HepG2 (cell line): ENCODE measurements at regions not wholly inside any gene's neighbourhood (a gene's known extent, or its start where the extent isn't known, plus 50 kb on each side); places are given as distances from the start of the nearest gene placed in this dataset.

Source experiments
- ATAC-seq: fragments of 200-7000 bp; cut with Tn5 transposase; 3 replicates; pipeline ENCODE4 v1.9.1; 2020; ENCODE audit warnings: mild to moderate bottlenecking, moderate library complexity
- BruUV-seq: library from RNA; stranded (reverse); fragments of 400-500 nt; replicated peaks from 2 replicates; lab custom pipeline; 2021; lab: Mats Ljungman, UMichigan
- CTCF ChIA-PET: fragments of 300-600 bp; formaldehyde crosslinking; extraction: SDS; loops from one replicate; lab custom pipeline; 2021; ENCODE audit warnings: low total read pairs, inconsistent platforms, low intra/inter-chr PET ratio; lab: Yijun Ruan, JAX
- POLR2A ChIA-PET: fragments of 350-600 bp; sonication (Branson Sonifier 250); formaldehyde crosslinking; loops from one replicate; lab custom pipeline; 2020; ENCODE audit warnings: antibody characterized with exemption, inconsistent platforms; lab: Yijun Ruan, JAX
- DNase-seq: peaks from one replicate; pipeline ENCODE4 v3.0.0-alpha.2; 2015; ENCODE audit warnings: low spot score
- FAIRE-seq: peaks from 3 replicates; lab custom pipeline; 2011; peaks lifted over from hg19 to GRCh38; lab: Jason Lieb, UNC
- H2AFZ ChIP-seq: one replicate; pipeline ENCODE4 v1.6.1; 2011; ENCODE audit warnings: low read length, inconsistent platforms
- H3K27ac ChIP-seq: fragments of 300-600 bp; 3 replicates; pipeline ENCODE4 v1.8.0; 2011; ENCODE audit warnings: mixed run types, mild to moderate bottlenecking, mixed read lengths, low read length, inconsistent platforms; ENCODE audit not compliant: insufficient read depth; ENCODE audit errors: extremely low read length
- H3K27me3 ChIP-seq, 2 experiments: fragments of 200-600 bp in 1 of 2; 2 replicates in 1 of 2; 3 replicates in 1 of 2; pipeline versions ENCODE4 v1.6.0 to v1.8.0; 2011; ENCODE audit warnings: low read length in 2 of 2, mild to moderate bottlenecking in 2 of 2, moderate library complexity in 2 of 2, inconsistent platforms in 1 of 2; ENCODE audit not compliant: insufficient read depth in 2 of 2, control insufficient read depth in 1 of 2
- H3K36me3 ChIP-seq, 2 experiments: fragments of 200-600 bp in 1 of 2; replicated peaks in 1 of 2; 2 replicates in 1 of 2; 3 replicates in 1 of 2; pipeline versions ENCODE4 v1.5.1 to v1.8.0; 2011; ENCODE audit warnings: low read length in 2 of 2, inconsistent platforms in 1 of 2; ENCODE audit not compliant: insufficient read depth in 2 of 2, control insufficient read depth in 1 of 2
- H3K4me1 ChIP-seq: 2 replicates; pipeline ENCODE4 v1.5.1; 2012; ENCODE audit warnings: low read length, inconsistent platforms; ENCODE audit not compliant: insufficient read depth
- H3K4me2 ChIP-seq: 2 replicates; pipeline ENCODE4 v1.6.0; 2011; ENCODE audit warnings: low read depth, low read length, inconsistent platforms
- H3K4me3 ChIP-seq, 3 experiments: fragments of 200-600 bp in 1 of 3; sonication (generic), shearing (Covaris generic) in 1 of 3; replicated peaks in 1 of 3; 2 replicates each; pipeline ENCODE4 v1.5.1; 2011 to 2016; ENCODE audit warnings: low read length in 3 of 3, inconsistent platforms in 2 of 3, low read depth in 2 of 3, mild to moderate bottlenecking in 2 of 3, control low read depth in 1 of 3, mixed read lengths in 1 of 3; ENCODE audit not compliant: insufficient read depth in 1 of 3
- H3K79me2 ChIP-seq: one replicate; pipeline ENCODE4 v1.6.1; 2011; ENCODE audit warnings: low read length, inconsistent platforms; ENCODE audit not compliant: insufficient read depth
- H3K9ac ChIP-seq: 2 replicates; pipeline ENCODE4 v1.6.0; 2011; ENCODE audit warnings: mild to moderate bottlenecking, low read depth, low read length, inconsistent platforms; ENCODE audit not compliant: insufficient read depth
- H3K9me3 ChIP-seq: 2 replicates; pipeline ENCODE4 v1.5.1; 2012; ENCODE audit warnings: mild to moderate bottlenecking, low read length
- H4K20me1 ChIP-seq: 2 replicates; pipeline ENCODE4 v1.6.0; 2011; ENCODE audit warnings: inconsistent platforms, mild to moderate bottlenecking, low read length, moderate library complexity; ENCODE audit not compliant: insufficient read depth
- KDM2A ChIP-seq: sonication (generic); formaldehyde crosslinking; IDR thresholded peaks from 2 replicates; pipeline ENCODE4 v1.4.0; 2020; ENCODE audit warnings: low read depth, missing genetic modification reagents, borderline replicate concordance
- THYN1 ChIP-seq: sonication (generic); formaldehyde crosslinking; IDR thresholded peaks from 2 replicates; pipeline ENCODE4 v1.8.1; 2023; ENCODE audit warnings: low read depth, mild to moderate bottlenecking, moderate library complexity, missing genetic modification reagents, borderline replicate concordance
- TP53 ChIP-seq: sonication (generic); formaldehyde crosslinking; conservative IDR thresholded peaks from 2 replicates; pipeline ENCODE4 v1.4.0; 2020; ENCODE audit warnings: missing genetic modification reagents
- ZNF3 ChIP-seq: IDR thresholded peaks from 2 replicates; pipeline ENCODE4 v1.7.0; 2017; ENCODE audit warnings: inconsistent platforms
- ZNF331 ChIP-seq: sonication (generic); formaldehyde crosslinking; IDR thresholded peaks from 2 replicates; pipeline ENCODE4 v1.4.0; 2020; ENCODE audit warnings: missing genetic modification reagents
- ZNF574 ChIP-seq: sonication (generic); formaldehyde crosslinking; IDR thresholded peaks from 2 replicates; pipeline ENCODE4 v1.4.0; 2020; ENCODE audit warnings: missing genetic modification reagents
- ZNF629 ChIP-seq: sonication (generic); formaldehyde crosslinking; conservative IDR thresholded peaks from 2 replicates; pipeline ENCODE4 v1.5.0; 2020; ENCODE audit warnings: missing genetic modification reagents
- ZNF770 ChIP-seq: sonication (generic); formaldehyde crosslinking; IDR thresholded peaks from 2 replicates; pipeline ENCODE4 v1.5.0; 2020; ENCODE audit warnings: mild to moderate bottlenecking, missing genetic modification reagents
- ZNF775 ChIP-seq: sonication (generic); formaldehyde crosslinking; IDR thresholded peaks from 2 replicates; pipeline ENCODE4 v1.4.0; 2020; ENCODE audit warnings: missing genetic modification reagents, mild to moderate bottlenecking, moderate library complexity, borderline replicate concordance
- ZNF777 ChIP-seq: sonication (generic); formaldehyde crosslinking; IDR thresholded peaks from 2 replicates; pipeline ENCODE4 v1.4.0; 2020; ENCODE audit warnings: missing genetic modification reagents
- ZNF781 ChIP-seq: sonication (generic); formaldehyde crosslinking; IDR thresholded peaks from 2 replicates; pipeline ENCODE4 v1.5.1; 2020; ENCODE audit warnings: borderline replicate concordance, mild to moderate bottlenecking, missing genetic modification reagents; ENCODE audit errors: not compliant biosample characterization
- WGBS: methylation state at CpG from one replicate; pipeline ENCODE4 v1.1.6; 2017; ENCODE audit warnings: low lambda C conversion rate; 5-methylcytosine and 5-hydroxymethylcytosine counted together
- in situ Hi-C: cut with HindIII; loops from 2 replicates; pipeline ENCODE4 v1.10.0; 2017; ENCODE audit warnings: low pct_unique_long_range_greater_than_20kb; ENCODE audit not compliant: extremely low pct_ligation_motif_present
- intact Hi-C: fragments of 100-400 bp; cut with micrococcal nuclease; formaldehyde crosslinking; loops from one replicate; pipeline ENCODE4 v1.10.0; 2022; ENCODE audit not compliant: unreplicated experiment

- TF ChIP-seq ZNF574 (no peak), THYN1 (CRISPR knock-in tag) (no peak), ZNF777 (CRISPR knock-in tag) (no peak), KDM2A (CRISPR knock-in tag) (no peak), TP53 (CRISPR knock-in tag) (no peak), ZNF781 (CRISPR knock-in tag) (no peak), ZNF331 (no peak), ZNF770 (CRISPR knock-in tag) (no peak)
Measured at GRCh38 chr1:229964281-229964680, 102.8 kb upstream of the GALNT2 start (continued).

GRCh38 chr1:229970714-229971113 is 96.3 kb upstream of the GALNT2 start:
- BruUV-seq: no TSS peak
- no peak overlapping the region for H2AFZ ChIP-seq
- DNase-seq (no peak), ATAC-seq (no peak)
- no peak for TF ChIP-seq ZNF574
- TF ChIP-seq ZNF629: no peak
- no peak for TF ChIP-seq ZNF775
- no peak for TF ChIP-seq ZNF3 (CRISPR knock-in tag)
- TF ChIP-seq, all 625 proteins: peak for 0
- FAIRE-seq: no peak
- ChIA-PET CTCF (no interaction called here), POLR2A (no interaction called here)
- in situ Hi-C loops (loop anchor here (10.0 kb wide), 1 partner anchor 344 kb away; no protein-coding TSS in a partner anchor), intact Hi-C loops (loop anchor here (10.0 kb wide), 1 partner anchor 56 kb away; no protein-coding TSS in a partner anchor)
- Histone ChIP-seq H3K4me1 (no peaks in the 10 kb centered on the region), H3K4me3 (no peak overlapping the region), H3K27me3 (0 out of 5 replicates have a peak, but pooled peaks cover 0 to 3% of the 10 kb centered on the region in 2 experiments), H3K9ac (no peak overlapping the region), H3K4me2 (no peak overlapping the region), H3K27ac (no peak overlapping the region), H3K79me2 (no peaks in the 10 kb centered on the region), H3K36me3 (no peaks in the 10 kb centered on the region), H4K20me1 (no peaks in the 10 kb centered on the region), H3K9me3 (no peaks in the 10 kb centered on the region)
- 32% methylated on average over 8 of the region's 8 CpGs for WGBS
